Islet of Langerhans (tissue), 1 donor: ENCODE measurements at regions not wholly inside any gene's neighbourhood (a gene's known extent, or its start where the extent isn't known, plus 50 kb on each side); places are given as distances from the start of the nearest gene placed in this dataset.

Experiments
- FAIRE-seq: peaks from one replicate; lab custom pipeline; 2011; peaks lifted over from hg19 to GRCh38; lab: Jason Lieb, UNC

GRCh38 chr11:79708319-79708932 is 267.6 kb upstream of the TENM4 start:
- no peak for FAIRE-seq

DNA sequence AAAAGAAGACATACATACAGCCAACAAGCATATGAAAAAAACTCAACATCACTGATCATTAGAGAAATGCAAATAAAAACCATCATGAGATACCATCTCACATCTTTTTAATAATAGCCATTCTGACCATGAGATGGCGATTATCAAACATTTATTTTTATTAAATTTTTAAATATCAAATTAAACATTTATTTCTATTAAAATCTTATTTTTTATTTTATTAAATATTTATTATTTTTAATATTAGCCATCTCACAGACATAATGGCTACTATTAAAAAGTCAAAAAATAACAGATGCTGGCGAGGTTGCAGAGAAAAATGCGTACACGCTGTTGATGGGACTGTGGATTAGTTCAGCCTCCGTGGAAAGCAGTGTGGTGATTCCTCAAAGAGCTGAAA is 264.8 kb upstream of the TENM4 start:
- FAIRE-seq, result no peak

GRCh38 chr11:79702303-79702702 is 261.5 kb upstream of the TENM4 start:
- FAIRE-seq, result no peak

DNA sequence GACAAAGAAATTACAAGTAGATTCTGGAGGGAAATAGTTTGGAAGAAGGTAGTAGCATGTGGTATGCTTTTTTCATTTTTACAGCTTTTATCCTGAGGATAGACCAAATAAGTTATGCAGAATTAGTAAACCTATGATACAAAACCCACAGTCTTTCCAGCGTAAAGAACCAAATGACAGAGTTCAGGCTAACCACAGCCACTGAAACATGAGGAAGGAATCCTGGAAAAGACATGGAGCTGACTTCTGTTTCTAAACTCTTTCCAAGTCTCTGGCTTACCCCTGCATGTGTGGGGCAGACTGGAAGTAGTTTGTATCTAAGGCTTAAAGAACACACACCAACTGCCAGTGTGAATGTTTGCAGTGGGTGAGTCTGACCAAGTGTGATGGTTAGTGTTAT is 258.4 kb upstream of the TENM4 start:
- no peak for FAIRE-seq

GRCh38 chr11:79697905-79698304 is 257.1 kb upstream of the TENM4 start:
- FAIRE-seq, result no peak

DNA sequence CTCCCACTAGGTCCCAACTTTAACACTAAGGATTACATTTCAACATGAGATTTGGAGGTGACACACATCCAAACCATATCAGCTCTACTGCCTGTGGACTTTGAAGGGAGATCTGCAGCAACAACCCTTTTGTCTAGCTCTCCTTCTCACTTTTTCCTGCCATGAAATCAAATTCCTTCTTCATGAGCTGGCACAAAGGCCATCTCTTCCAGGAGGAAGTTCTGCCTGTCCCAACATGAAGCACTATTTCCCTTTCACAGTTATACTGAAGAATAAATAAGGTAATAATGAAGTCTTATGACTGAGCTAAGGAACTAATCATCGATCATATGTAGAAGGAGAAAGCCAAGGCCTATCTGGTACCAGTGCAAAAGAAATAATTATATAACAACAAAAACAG is 253.5 kb upstream of the TENM4 start:
- FAIRE-seq, result no peak

DNA sequence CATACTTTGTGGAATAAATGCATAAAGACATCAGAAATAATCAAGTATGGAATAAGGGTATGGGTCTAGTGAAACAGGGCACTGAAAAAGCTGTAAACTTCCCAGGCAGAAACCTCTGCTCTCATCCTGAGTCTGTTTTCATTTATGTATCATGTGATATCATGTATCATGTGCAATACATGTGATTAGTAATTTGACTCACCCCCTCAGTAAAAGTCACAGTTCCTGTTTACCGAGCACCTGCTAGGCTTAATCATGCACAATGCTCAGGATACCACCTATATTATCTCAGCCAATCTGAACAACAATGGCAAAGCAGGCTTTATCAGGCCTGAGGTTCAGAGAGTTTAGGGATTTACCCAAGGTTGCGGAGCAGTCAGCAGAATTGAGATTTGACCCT is 250.6 kb upstream of the TENM4 start:
- no peak for FAIRE-seq

- no peak for FAIRE-seq
Observed at GRCh38 chr11:79686703-79687419, 246.0 kb upstream of the TENM4 start.

GRCh38 chr11:79683930-79684329 is 243.1 kb upstream of the TENM4 start:
- FAIRE-seq, result no peak

DNA sequence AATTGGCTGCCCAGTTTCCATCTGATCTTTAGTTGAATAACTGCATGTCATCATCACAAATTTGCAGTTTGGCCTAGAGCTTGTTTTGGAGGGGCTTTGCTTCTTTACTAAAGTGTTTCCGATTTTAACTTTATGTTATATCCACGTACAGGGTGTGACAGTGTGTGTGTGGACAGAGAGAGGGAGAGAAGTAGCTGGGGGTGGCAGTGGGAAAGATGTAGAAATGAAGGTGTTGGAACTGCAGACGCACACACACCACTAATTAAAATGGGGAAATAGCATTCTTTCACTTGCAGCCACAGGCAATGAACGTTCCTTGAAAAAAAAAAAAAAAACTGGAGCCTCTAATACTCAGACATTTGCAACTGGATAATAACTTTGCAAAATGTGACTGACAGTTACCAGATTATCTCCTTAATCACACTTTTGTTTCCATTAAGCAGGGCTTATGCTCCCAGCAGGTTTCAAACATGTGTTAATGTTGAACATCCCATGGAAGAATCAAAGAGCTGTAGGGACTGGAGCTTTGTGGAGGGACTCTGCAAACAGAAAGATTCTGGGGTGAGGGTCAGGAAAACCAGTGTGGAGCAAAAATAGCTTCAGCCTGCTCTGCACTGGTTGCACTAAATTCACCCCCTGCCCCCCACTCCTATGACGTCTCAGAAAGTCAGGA is 238.1 kb upstream of the TENM4 start:
- FAIRE-seq, result no peak

- FAIRE-seq, result no peak
Observed at GRCh38 chr11:79676396-79676795, 235.6 kb upstream of the TENM4 start.

DNA sequence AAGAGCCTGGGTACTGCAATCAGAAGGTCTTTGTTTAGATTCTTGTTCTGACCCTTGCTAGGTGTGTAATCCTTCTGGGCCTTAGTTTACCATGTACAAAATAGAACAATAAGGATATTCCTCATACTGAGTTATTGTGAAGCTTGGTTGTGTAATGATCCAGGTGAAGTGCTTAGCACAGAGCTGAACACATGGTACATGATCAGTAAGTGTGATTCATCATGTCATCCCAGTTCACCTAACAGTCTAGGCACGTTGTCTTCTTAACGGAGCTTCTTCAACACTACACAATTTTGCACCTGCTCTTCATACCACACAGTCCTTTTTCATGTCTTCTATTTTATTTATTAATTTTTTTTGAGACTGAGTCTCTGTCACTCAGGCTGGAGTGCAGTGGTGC is 234.3 kb upstream of the TENM4 start:
- FAIRE-seq, result no peak

DNA sequence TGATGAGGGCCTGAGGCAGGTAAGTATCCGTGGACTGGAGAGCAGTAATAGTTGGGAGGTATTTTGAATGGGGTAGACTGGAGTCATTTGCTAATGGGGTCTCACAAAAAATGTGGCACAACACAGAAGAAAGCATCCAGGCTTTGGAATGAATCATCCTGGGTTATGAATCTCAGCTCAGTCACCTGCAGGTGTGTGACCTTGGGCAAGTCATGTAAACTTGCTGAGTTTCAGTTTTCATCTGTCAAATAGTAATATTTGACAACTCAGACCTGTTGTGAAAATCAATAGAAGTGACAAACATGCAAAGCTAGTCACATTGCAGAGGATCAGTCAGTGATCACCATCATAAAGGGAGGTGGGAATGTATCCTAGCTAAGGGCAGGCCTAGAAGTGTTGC is 232.0 kb upstream of the TENM4 start:
- FAIRE-seq, result no peak

- FAIRE-seq, result no peak
Observed at GRCh38 chr11:79671401-79671800, 230.6 kb upstream of the TENM4 start.

DNA sequence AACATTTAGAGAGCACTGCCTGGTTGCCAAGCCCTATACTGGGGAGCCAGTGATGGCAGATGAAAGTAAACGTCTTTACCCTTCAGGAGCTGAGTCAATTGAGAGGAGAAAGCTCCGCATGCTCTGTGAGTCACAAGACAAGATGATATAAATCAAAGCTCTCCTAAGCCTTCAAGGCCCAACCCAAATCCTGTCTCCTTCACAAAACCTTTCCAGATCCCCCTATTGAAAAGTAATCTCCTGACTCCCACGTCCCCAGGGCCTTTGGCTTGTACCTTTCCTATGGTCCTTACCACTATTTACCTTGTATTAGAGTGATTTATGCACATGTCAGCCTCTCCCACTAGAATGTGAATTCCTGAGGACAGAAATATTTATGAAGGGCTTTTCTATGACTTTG is 230.1 kb upstream of the TENM4 start:
- FAIRE-seq, result no peak

- FAIRE-seq, result no peak
Observed at GRCh38 chr11:79668575-79668974, 227.7 kb upstream of the TENM4 start.

DNA sequence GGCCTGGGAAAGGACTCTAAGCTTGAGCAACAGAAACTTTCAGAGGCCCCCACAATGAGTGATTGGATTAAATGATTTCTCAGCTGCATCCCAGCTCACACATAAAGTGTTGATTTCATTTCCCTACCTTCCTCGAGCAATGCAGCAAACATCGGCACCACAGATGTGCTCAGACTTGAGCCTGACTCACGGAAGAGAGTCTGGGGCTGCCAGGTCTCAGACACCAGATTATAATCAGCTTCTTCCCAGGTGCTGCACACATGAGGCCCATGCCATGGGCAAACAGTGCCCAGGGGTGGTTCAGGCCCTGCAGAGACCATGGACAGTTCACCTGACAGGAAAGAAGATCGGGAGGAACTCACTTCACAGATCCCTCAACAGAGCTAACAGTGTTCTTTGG is 226.6 kb upstream of the TENM4 start:
- FAIRE-seq, result no peak

- FAIRE-seq, result no peak
Observed at GRCh38 chr11:79663017-79663416, 222.2 kb upstream of the TENM4 start.

- no peak for FAIRE-seq
Observed at GRCh38 chr11:79661373-79661772, 220.5 kb upstream of the TENM4 start.

GRCh38 chr11:79648766-79649520 is 208.1 kb upstream of the TENM4 start:
- FAIRE-seq, result no peak

DNA sequence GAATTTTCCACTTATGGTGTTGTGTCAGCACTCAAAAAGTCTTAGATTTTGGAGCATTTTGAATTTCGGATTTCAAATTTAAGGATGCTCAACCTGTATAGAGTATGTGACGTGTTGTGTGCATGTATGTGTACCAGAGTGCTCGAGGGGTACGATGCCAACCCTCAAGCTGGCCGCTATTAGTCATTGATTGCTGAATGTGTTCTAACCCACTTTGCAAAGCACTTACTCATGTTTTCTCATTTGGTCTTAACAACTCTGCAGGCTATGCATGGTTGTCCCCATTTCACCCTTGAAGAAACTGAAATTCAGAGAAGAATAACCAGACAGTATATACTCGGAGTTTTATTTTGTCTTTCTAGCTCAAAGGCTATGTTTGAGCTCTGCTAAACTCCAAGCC is 196.4 kb upstream of the TENM4 start:
- no peak for FAIRE-seq

DNA sequence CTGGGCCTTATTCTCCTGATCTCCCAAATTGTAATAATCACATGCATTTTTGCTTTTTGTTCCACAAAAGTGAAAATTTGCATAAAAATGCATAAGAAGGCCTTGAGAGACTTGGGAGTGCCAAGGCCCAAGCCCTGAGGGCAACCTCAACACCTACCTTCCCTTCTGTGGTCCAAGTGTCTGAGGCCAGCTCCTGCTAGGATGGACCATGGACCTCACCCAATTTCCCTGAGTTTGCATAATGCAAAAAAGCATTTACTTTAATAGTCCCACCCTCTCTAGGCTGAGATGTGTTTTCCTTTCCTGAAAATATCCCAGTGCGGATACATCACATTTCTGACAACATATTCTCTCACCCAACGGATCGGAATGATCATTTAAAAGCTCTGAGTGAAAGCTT is 194.1 kb upstream of the TENM4 start:
- no peak for FAIRE-seq

DNA sequence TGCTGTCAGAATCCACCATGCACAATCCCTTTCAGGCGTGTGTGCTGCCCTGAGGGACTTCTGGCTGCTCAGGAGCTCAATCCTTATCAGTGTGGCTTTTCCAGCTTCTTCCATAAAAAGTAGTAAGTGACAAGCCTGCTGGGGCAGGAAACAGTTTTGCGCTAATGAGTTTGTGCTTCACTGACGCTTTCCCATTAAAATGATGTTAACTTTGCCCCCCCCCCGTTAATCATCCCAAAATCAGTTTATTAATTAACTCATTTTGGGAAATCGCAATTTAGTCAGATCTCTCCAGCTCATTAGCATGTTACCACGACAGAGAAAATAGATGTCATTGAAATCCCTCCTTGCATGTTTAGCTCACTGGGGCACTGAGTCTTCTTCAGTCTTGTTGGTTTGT is 186.5 kb upstream of the TENM4 start:
- no peak for FAIRE-seq
